ENCODE measurements at regions not wholly inside any gene's neighbourhood (a gene's known extent, or its start where the extent isn't known, plus 50 kb on each side); places are given as distances from the start of the nearest gene placed in this dataset.

DNA sequence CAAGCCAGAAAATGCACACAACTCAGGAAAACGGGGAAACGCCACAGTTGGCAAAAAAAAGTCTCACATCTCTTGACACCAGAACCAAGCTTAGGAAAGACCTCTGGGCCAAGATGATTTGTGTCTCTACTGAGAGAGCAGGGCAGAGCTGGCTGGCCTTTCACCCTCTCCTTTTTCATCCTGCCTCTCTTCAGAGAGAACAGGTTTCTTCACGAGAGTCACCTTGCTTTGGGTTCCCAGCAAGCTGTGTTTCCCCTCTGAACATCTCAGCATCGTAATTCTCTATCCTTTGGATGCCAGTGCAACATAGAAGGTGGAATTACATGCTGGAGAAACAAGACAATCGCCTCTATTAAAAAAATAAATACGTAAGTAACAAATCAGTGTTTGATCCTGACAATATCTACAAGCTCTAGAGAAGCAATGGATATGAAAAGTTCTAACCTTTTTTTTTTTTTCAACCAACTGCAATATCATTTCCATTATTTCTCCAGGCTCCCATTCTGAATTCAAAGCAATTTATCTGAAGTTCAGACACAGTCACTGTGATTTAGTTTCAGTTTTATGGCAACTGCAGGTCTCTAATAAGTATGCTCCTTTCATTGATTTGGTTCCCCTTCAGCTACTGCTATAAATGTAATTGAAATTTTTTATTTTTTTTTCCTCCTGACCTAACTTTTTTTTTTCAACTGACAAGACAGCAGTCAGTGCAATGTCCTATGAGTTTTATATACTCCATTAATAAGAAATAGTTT, 708.6 kb downstream of the DTWD2 start:
- no peak for DNase-seq

DNA sequence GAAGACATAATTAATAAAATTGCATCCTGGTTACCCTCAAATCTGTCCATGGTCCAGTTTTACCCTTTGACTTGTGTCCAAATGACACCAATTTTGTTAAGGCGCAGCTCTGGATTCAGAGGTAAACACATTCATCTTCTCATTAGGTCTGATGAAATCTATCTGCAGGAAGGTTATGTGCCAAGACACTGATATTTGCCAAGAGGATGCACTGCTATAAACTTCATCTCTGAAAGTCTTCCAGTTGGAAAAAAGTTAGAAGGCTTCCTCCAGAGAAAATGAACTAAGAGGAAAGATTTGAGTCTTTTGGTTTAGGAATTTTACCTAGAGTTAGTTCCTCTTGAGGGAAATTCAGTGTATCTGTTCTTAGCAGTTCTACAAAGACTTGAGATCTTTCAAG, 717.8 kb downstream of the DTWD2 start:
- DNase-seq = no peak

DNA sequence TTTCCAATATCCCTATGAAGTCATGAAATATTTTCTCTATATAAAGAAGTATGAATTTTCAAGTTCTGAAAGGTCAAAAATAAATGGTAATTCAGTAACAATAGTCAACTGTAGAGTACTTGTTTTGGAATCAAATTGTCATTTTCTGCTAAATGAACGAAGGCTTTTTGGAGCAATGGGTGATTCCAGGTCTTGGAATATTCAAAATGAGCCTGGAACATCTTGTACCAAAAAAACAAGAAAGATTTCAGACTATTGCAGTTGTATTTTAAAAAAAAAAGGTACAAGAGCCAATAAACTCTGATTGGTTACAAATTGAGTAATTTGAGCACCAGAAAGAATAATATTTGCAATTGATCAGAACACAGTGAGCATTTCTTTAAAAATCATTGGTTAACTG, 730.1 kb downstream of the DTWD2 start:
- DNase-seq = no peak

DNA sequence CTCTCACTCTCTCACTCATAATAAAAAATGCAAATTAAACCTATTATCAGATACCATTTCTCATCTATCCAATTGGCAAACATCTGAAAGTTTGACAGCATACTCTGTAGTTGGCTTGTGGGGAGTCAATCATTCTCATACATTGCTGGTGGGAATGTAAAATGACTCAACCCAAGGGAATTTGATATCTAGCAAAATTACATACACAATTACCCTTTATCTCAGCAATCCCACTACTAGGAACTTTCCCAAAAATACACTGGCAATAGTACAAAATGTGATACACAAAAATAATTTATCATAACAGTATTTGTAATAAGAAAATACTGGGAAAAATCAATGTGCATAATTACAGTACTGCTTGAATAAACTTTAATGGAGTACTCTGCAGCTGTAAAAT, 731.3 kb downstream of the DTWD2 start:
- no peak for DNase-seq

DNA sequence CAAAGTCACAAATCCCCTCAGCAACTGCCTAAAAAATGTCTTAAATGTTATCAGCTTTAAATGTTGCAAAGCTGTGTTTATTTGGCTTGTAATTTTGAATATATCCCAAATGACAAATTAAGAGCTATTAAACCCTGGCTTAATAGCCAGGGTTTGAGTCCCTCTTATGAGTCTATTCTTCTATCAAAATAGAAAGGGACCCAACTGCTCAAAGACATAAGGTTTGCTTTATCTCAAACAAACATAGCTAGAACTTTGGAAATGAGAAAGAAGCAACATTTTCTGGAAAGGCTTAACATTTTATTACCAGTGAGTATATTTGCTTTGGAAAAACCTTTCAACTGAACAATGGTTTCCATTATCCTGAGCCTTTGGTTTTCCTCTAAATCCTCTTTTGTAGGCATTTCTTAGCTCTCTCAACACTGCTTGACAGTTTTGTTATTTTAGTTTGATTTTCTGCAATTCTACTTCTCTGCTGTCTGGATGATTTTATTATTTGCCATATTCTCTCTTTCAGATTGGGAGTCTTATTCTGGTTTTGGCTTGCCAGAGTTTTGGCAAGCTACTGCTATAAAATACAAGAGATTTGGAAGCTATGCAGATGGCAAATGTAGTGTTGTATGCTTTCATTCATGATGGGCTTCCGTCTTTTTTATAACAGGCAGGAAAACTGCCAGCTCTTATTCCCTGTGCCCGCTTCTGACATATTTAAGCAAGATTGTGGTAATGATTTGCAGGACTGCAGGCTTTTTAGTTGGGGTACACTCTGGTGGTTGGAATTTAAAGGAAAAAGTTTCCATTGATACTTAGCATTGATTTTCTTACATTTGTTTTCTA, 734.9 kb downstream of the DTWD2 start:
- no peak for DNase-seq

DNA sequence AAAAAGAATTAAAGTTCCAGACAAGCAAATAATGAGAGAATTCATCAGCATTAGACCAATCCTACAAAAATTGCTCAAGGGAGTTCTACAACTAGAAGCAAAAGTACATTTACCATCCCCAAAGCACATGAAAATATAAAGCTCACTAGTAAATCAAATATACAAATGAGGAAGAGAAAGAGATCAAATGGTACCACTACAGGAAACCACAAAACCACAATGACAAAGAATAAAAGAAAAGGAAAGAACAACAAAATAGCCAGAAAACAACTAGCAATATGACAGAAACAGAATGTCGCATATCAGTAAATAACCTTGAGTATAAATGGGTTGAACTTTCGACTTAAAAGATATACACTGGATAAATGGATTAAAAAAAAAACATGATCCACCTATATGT, 739.0 kb downstream of the DTWD2 start:
- DNase-seq = no peak

DNA sequence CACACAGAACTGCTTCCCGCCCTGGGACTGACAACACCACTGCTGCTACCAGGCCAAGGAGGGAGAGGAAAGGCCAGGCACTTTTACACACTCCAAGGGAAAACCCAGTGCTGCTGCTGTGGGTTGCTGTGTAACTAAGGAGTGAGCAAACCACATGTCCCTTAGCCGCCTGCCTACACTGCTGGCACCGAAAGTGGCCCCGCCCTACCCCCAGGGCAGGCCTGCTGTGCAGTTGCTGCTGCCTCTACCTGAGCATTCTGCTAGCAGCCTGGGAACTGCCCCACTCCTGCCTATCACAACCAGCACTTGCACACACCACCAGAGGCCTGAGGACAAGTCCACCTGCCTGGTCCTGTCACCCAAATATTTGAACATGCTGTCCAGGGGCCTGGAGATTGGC, 740.9 kb downstream of the DTWD2 start:
- DNase-seq = no peak

DNA sequence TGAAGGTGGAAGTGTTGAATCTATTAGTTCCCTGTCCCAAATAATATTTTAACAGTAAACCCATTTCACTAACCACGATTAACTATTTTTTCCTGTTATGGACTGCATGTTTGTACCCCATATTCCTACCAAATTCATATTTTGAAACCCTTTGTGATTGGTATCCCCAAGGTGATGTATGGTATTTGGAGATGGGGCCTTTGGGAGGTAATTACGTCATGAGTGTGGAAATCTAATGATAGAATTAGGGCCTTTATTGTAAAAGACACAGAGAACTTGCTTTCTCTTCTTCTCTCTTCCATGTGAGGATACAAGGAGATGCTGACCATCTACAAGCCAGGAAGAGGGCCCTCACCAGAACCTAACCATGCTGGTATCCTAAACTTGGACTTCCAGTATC, 744.7 kb downstream of the DTWD2 start:
- no peak for DNase-seq

DNA sequence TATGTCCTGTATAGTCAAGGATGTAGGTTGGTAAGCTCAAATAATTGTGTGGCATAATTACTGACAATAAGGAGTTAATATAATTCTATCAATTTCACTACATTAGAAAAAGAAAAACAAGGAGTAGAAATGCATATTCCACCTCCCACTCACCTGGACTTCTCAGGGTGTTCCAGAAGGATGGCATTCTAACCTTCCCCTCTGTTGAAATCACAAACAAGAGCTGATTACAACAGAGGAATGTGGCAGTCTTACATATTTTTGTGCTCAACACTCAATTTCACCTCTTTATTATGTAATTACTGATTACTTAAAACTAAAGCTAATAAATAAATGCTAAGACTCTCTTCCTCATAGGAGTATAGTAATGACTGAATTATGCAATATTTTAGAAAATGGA, 745.3 kb downstream of the DTWD2 start:
- no peak for DNase-seq

DNA sequence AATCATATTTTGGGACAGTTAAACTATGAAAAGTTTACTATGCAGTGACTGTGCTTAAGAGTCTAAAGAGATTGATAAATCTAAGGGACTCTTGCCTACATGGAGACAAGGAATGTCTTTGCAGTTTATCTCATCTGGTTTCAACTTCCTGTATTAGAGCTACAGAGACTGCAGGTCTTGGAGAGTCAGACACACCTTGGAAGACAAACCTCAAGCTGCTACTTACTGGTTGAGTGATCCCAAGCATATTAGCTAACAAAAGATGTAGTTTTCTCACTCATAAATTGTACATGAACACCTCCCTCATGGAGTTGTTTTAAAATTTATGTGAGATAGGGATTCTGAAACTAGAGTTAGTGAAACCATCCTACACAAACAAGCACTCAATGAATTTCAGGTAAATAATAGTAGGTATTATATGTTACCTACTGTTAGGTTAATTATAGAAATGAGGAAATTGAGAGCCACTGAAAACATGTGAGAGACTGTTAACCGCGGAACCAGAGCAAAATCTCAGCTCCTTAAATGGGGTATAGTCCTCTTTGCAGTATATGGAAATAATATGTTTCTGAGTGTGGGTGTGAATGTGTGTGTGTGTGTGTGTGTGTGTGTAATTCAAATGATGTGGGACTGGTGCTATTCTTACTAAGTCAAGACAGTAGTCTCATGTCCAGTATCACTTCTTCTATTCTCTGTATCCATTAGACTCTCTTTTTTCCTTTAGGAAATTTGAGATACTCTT, 752.1 kb downstream of the DTWD2 start:
- no peak for DNase-seq

DNA sequence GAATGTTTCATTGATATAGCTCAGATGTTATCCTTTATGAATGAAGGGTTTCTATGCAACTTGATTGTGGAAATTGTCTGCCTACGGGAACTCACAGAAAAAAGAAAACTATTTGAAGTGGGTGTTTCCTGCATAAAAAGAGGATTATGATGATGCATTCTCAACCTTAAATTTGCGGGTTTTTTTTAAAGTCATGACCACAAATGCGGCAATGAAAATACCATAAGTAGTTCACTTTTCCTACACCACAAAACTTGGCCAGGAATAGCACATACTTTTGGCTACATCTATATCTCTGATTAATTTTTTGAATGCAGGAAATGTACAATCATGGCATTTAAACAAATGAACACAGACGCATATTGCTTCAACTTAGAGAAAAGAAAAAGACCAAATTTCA, 754.7 kb downstream of the DTWD2 start:
- no peak for DNase-seq

DNA sequence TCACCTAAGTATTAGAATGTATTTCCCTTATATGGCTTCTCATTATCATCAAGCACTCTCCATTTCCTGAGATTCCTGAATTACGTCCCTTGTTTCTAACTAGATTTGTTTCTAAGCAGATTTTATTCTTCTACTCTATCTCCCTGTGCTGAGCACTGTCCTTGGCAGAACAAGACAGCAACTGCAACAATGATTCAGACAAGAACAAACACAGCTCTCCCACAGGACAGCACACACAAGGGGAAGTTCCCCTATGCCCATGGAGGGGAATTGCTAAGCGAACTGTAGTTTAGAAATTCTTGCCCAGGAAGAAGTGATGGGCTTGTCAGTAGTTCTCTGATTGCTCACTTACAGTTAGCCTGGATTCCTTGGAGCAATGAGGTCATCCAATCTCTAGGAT, 759.9 kb downstream of the DTWD2 start:
- DNase-seq = no peak

DNA sequence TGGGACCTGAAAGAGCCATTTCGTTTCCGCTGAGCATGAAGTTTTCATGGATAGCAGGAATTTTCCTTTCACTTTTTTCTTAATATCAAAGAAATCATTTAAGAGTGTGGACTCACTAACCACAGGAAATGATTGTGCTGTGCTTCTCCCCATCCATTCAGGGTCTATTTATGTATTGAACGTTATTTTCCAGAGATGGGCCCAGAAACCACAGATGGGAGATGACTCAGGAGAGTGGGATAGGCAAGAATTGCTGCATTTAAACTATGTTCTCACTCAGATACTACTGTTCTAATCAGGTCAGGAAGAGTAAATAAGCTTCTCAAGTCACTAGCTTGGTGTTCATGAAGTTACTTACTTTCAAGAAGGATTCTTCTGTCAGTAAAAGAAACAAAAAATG, 763.8 kb downstream of the DTWD2 start:
- no peak for DNase-seq

DNA sequence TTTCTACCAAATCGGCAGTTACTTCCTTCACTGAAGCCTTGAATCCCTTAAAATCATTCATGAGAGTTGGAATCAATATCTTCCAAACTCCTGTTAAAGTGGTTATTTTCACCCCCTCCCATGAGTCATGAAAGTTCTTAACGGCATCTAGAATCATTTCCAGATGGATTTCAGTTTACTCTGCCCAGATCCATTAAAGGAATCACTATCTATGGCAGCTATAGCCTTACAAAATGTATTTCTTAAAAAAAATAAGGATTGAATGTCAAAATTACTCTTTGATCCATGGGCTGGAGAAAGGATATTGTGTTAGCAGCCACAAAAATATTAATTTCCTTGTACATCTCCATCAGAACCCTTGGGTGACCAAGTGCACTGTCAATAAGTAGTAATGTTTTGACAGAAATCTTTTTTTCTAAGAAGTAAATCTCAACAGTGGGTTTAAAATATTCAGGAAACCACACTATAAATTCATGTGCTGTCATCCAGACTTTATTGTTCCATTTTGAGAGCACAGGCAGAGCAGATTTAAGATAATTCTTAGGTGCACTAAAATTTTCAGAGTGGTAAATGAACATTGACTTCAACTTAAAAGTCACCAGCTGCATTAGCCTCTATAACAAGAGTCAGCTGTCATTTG, 767.7 kb downstream of the DTWD2 start:
- DNase-seq = no peak

DNA sequence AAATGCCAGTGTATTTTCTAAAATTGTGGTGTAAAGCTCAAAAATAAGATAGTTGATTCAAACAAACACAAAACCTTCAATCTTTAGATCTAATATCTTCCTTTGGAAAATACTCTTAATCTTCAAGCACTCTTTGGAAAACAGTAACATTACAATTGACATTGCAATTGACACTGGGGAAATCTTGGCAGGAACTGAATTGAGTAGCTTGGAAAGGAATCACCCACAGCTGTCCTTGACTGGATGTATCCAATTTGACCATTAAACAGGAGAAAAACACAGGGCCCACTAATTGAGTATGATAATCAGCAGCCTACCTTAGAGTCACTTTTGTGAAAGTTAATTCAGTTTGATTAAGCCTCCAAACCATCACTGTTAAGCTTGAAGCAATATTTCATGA, 776.7 kb downstream of the DTWD2 start:
- no peak for DNase-seq

DNA sequence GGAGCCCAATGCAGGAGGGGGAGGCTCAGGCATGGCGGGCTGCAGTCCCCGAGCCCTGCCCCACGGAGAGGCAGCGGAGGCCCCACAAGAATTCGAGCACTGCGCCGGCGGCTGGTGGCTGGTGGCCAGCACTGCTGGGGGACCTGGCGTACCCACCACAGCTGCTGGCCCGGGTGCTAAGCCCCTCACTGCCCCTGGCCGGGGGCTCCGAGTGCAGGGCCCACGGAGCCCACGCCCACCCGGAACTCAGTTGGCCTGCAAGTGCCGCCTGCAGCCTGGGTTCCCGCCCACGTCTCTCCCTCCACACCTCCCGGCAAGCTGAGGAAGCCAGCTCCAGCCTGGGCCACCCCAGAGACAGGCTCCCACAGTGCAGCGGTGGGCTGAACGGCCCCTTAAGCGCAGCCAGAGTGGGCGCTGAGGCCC, 780.3 kb downstream of the DTWD2 start:
- DNase-seq = no peak

DNA sequence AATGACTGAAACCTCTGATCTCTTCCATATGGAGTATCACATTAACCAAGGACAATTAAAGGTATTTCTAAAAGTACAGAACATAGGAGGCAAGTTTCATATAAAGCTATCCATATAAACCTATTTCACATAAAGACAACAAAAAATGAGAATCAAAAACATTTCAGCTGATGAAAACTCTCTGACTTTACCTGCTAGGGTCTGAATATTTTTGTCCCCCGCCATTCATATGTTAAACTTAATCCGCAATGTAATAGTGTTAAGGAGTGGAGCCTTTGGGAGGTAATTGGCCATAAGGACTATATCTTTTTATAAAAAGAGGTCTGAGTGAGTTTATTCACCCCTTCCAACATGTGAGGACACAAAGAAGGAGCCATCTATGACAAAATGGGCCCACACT, 788.5 kb downstream of the DTWD2 start:
- no peak for DNase-seq

DNA sequence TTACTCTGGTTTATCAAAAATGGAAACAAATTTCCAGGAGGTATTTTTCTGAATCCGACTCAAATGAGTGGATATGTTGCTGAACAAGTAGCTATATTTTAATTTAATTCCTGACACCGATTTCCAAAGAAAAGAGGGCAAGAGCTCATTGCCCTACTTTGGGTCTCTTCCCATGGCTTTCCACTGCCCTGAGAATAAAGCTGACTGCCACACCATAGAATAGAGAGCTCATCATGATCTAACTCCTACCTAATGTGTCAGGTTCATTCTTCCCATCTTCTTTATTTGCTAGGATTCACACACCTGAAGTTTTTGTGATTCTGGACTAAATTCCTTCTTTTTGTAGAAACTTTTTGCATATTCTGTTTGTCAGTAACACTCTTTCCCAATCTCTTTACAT, 792.1 kb downstream of the DTWD2 start:
- no peak for DNase-seq

DNA sequence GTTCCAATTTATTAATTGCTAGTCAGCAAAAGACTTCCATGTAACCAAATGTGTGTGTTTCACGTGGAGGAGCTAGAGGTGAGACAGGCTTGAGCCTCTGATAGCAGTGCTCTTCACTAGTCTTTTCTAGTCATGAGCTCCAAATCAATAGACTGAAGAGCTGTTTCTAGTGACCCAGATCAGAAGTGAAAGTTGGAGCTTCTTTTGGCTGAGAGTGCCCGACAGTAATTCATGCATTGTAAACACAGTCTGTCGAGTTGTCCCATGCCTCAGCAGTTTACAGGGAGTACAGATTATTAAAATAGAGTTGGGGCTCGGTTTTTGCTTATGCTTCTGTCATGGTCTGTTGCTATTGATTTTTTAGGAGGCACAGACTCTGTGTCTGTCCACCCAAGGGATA, 793.1 kb downstream of the DTWD2 start:
- DNase-seq = no peak

DNA sequence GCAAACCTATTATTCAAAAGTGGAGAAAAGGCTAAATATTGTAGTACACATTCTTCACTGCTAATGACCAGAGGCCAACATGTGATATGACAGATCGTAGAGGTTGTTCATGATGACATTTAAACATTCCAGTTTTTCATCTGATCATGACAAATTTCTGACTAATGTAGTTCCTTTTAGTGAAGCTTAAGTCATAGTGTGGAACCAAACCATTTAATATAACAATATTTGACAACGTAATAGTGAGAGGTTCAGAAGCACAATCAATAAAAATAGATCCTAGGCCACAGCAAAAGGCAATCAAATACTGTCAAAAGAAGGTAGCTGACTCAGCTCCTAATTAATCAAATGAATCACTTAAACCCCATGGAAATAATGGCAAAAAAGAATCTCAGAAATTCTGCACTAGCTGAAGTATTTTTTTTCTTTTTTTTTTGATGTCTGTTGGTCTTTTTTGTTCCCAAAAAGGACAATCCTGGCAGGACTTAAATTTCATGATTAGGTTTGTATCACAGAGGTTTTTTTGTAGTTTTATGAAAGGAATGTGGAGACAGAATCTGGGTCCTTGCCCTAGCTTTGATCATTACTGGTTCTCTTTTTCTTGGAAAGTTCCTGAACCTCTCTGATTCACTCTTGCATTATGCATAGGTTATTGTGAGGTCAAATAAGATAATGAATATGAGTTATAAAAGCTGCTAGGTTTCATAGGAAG, 795.0 kb downstream of the DTWD2 start:
- no peak for DNase-seq

DNA sequence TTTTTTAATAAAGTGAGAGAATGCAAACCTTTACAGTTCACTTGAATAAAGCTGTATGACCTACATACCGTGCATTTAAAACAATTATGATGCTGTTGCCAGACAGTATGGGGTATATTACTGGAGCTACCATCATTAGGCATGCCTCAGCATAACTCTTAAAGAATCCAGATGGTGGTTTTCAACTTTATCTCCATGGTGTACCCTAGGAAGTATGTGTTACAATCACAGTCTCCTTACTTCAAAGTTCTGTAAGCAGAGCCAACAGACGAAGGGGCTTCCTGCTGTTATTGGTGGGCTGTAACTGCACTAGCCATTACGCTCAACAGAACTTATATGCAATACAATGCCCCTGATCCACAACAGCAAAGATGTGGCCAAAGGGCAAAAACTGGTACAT, 803.3 kb downstream of the DTWD2 start:
- no peak for DNase-seq

DNA sequence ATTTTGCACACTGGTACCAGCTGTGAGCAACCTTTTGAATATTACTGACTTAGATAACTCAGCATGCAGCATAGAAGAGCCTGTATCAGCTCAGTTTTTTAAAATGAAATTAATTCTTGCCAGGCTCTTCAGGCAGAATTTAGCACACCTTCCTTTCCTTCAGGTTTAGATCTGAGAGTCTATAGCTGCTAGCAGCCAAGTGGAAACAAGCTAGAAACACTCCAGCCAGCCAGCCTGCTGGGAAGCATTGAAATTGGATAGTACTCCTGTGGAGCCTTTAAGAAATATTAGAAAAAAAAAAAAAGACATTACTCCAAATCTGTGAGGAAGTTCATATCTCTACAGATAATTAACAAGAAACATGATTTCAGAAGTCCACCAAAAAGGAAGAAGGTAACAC, 812.2 kb downstream of the DTWD2 start:
- peak in 1 of 3 experiments; percentile 8 for DNase-seq

DNA sequence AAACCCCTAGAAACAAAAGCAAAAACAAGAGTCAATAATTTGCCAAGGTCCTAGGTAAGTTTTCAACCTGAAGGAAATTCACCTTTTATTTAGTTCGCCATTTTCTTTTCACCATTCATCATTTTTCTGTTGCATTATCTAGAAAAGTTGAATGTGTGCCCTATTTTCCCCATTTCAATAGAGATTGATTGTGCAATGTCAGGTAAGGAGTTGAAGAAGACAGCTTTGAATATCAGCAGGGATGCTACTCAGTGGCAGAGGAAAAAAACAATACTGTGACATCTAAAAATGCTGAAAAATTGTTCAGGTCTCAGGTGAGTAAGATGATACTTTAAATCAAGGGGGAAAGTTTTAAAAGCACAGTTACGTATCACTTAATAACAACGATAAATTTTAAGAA, 813.7 kb downstream of the DTWD2 start:
- DNase-seq = no peak

Measured in NCI-H1417 (cell line).